Prostate gland (tissue), 2 donors: ENCODE measurements at regions not wholly inside any gene's neighbourhood (a gene's known extent, or its start where the extent isn't known, plus 50 kb on each side); places are given as distances from the start of the nearest gene placed in this dataset.

Experiments
- CTCF ChIP-seq, 4 experiments: fragments of 200-600 bp in 2 of 4; fragments of 450-650 bp in 2 of 4; sonication (generic) in 2 of 4; IDR thresholded peaks; 1 replicate in 3 of 4; 2 replicates in 1 of 4; pipeline ENCODE4 v1.5.1; 2016 to 2019; ENCODE audit warnings: antibody characterized with exemption in 4 of 4, mild to moderate bottlenecking in 2 of 4, moderate library complexity in 2 of 4
- POLR2AphosphoS5 ChIP-seq: sonication (generic); formaldehyde crosslinking; IDR thresholded peaks from one replicate; pipeline ENCODE4 v1.6.1; 2017; ENCODE audit warnings: antibody characterized with exemption

GRCh38 chr6:26156850-26157250 is 69.6 kb downstream of the HFE start:
- TF ChIP-seq CTCF (IDR thresholded peaks at IDR 0.05) (no peak), POLR2AphosphoS5 (peak; percentile 65)
